OCI-LY7 (cell line): ENCODE measurements at regions not wholly inside any gene's neighbourhood (a gene's known extent, or its start where the extent isn't known, plus 50 kb on each side); places are given as distances from the start of the nearest gene placed in this dataset.

ENCODE experiments used
- CTCF ChIP-seq: fragments of 200-600 bp; sonication (generic); conservative IDR thresholded peaks from 2 replicates; pipeline ENCODE4 v1.5.1; 2014; ENCODE audit warnings: mild to moderate bottlenecking, antibody characterized with exemption, low read length, moderate library complexity, mixed read lengths
- EZH2phosphoT487 ChIP-seq: fragments of 200-600 bp; sonication (generic); IDR thresholded peaks from 2 replicates; pipeline ENCODE4 v1.6.1; 2018; ENCODE audit warnings: low read depth, borderline replicate concordance, mild to moderate bottlenecking, mixed run types, antibody characterized with exemption, low read length, moderate library complexity, mixed read lengths

- no peak for TF ChIP-seq CTCF
- no peak for TF ChIP-seq EZH2phosphoT487
Measured at GRCh38 chr14:96649327-96649601, 147.1 kb downstream of the PAPOLA start.
